ENCODE measurements at regions not wholly inside any gene's neighbourhood (a gene's known extent, or its start where the extent isn't known, plus 50 kb on each side); places are given as distances from the start of the nearest gene placed in this dataset.

DNA sequence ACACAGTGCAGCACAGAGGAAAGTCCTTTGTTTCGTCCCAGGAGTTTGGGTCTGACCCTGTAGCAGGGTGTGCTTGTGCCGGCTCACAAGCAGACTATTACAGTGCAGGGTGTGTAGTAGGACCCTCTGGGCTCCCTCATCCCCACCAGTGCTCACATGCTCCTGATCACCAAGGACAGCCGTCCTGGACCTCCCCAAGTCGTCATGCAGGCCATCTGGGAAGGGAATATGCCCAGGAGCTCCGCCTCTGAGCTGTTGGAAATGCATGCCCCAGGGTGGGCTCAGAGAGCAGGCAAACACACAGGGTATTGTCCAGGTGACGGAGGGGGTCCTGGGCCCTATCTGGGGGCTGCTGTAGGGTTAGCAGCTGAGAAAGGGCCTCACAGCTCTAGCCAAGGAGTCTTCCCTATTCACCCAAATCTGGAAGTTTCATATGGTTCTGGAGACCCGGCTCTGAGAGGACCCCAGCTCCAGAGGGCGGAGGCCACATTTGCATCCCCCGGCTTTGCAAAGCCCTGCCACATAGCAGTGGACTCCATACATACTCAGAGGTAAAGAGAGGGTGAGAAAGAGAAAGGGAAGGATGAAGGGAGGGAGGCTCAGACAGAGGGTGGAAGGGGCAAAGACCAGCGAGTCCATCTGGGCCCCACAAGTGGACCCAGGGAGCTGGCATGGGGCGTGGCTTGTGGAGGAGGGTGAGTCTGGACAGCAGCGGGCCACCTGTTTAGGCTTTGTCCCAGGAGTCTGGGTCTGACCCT lies 53.5 kb upstream of the PPP2R5C start:
- Mint-ChIP-seq H3K4me1 (peaks cover 27% of the 10 kb centered on the region), H3K36me3 (ENCODE audit: low read depth) (no peaks in the 10 kb centered on the region), H3K27me3 (ENCODE audit: low read depth, poor library complexity) (peaks cover 21% of the 10 kb centered on the region), H3K27ac (no peak overlapping the region), H3K9me3 (peaks cover 18% of the 10 kb centered on the region), H3K4me3 (no peak overlapping the region)
- no peak for DNase-seq
- TF ChIP-seq, protein P1, sequence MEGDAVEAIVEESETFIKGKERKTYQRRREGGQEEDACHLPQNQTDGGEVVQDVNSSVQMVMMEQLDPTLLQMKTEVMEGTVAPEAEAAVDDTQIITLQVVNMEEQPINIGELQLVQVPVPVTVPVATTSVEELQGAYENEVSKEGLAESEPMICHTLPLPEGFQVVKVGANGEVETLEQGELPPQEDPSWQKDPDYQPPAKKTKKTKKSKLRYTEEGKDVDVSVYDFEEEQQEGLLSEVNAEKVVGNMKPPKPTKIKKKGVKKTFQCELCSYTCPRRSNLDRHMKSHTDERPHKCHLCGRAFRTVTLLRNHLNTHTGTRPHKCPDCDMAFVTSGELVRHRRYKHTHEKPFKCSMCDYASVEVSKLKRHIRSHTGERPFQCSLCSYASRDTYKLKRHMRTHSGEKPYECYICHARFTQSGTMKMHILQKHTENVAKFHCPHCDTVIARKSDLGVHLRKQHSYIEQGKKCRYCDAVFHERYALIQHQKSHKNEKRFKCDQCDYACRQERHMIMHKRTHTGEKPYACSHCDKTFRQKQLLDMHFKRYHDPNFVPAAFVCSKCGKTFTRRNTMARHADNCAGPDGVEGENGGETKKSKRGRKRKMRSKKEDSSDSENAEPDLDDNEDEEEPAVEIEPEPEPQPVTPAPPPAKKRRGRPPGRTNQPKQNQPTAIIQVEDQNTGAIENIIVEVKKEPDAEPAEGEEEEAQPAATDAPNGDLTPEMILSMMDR (IDR thresholded peaks at IDR 0.05) = no peak

DNA sequence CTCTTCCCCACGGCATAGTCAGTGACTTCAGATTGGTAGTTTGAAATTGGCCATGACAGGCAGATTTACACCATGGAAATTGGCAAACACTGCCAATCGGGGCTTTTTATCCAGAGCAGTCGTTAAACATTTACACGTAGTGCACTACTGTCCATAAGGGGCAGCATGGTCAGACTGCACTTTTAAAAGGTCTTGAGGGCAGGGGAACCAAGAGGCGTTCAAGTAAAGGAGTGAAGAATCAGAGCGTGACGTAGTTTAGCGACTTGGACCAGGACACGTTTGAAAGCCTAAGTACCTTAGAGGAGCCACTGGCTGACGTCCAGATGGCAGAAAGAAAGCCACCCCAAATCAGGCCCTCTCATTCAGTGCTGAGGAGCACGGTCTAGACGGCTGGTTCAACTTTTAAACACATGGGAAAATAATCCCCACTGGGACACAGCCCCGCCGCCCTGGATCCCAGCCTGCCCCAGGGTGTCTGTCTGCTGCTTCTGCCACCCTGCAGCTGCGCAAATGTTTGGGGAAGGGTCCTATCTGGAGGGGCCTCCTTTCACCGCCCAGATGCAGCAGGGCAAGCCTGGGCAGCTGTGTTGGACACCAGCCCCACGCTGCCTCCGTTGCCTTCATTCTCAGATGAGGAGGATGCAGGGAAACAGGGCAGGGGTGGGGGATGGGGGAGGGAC lies 52.5 kb upstream of the PPP2R5C start:
- DNase-seq = no peak
- peaks cover 13% of the 10 kb centered on the region for H3K9me3 Mint-ChIP-seq
- peaks cover 31% of the 10 kb centered on the region for H3K4me1 Mint-ChIP-seq
- TF ChIP-seq, protein P1 (IDR thresholded peaks at IDR 0.05) = no peak
- peaks cover 15% of the 10 kb centered on the region for H3K27me3 Mint-ChIP-seq (ENCODE audit: low read depth, poor library complexity)
- no peak overlapping the region for H3K4me3 Mint-ChIP-seq
- no peaks in the 10 kb centered on the region for H3K36me3 Mint-ChIP-seq (ENCODE audit: low read depth)
- H3K27ac Mint-ChIP-seq = peak overlapping the region; percentile 7

DNA sequence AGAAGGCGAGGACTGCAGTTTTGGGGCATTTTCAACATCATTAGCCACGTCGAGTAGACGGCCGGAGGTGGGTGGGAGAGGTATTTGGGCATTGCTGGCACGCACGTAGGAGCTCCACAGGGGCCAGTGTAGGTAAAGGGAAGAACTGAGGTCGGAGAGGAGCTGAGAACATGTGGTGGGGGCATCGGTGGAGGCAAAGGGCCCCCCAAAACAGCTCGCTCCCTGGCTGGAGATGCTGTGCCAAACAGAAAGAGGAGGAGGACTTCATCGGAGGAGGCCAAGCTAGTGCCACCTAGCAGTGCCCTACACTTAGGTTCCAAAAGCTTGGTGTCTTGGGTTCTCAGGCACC lies 52.0 kb upstream of the PPP2R5C start:
- H3K4me3 Mint-ChIP-seq = no peak overlapping the region
- H3K36me3 Mint-ChIP-seq (ENCODE audit: low read depth) = no peaks in the 10 kb centered on the region
- DNase-seq = no peak
- peaks cover 10% of the 10 kb centered on the region for H3K27me3 Mint-ChIP-seq (ENCODE audit: low read depth, poor library complexity)
- H3K27ac Mint-ChIP-seq = no peak overlapping the region
- peaks cover 31% of the 10 kb centered on the region for H3K4me1 Mint-ChIP-seq
- TF ChIP-seq, protein P1 (IDR thresholded peaks at IDR 0.05) = no peak
- peaks cover 11% of the 10 kb centered on the region for H3K9me3 Mint-ChIP-seq

DNA sequence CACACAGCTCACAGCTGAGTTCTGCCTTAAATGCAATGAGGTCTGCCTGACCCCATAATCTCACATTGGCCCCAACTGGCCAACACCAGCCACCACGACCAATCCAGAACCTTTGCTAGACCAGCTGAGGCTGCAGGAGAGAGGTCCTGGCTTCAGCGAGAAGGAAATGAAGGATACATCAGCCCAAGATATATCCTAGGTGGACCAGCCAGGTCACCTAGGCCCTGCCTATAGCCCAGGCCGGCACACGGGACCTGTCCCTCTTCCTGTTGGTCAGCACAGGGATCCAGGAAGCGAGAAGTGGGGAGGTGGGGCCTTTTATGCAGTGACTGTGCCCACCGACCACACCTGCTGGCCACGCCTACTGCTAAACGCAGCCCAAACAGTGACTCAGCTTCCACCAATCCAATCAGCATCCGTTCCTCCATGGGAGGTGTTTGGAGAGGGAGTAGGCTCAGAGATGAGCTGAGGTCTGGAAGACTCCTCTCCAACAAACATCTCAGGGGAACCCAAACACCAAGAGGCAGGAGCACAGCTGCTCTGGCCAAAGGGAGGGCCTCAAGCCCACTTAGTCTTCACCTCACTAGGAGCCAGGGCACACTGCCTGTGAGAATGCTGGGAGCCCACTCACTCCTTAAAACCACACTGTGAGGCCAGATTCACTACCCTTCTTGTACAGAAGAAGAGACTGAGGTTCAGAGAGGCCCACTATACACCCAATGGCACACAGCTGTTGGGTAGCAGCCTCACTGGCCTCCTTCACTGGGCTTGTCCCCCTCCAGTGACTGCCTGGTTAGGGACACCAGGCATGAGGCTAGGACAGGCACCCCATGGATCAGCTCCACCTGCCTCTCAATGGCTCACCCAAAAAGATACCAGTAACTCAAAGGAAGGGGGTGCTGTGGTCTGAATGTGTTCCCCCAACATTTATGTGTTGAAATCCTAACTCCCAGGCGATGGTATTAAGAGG lies 51.3 kb upstream of the PPP2R5C start:
- peaks cover 7% of the 10 kb centered on the region for H3K9me3 Mint-ChIP-seq
- DNase-seq = no peak
- H3K27me3 Mint-ChIP-seq (ENCODE audit: low read depth, poor library complexity) = peaks cover 3% of the 10 kb centered on the region
- H3K4me3 Mint-ChIP-seq = no peak overlapping the region
- TF ChIP-seq, protein P1 (IDR thresholded peaks at IDR 0.05) = no peak
- H3K36me3 Mint-ChIP-seq (ENCODE audit: low read depth) = no peaks in the 10 kb centered on the region
- H3K4me1 Mint-ChIP-seq = peaks cover 28% of the 10 kb centered on the region
- no peak overlapping the region for H3K27ac Mint-ChIP-seq

DNA sequence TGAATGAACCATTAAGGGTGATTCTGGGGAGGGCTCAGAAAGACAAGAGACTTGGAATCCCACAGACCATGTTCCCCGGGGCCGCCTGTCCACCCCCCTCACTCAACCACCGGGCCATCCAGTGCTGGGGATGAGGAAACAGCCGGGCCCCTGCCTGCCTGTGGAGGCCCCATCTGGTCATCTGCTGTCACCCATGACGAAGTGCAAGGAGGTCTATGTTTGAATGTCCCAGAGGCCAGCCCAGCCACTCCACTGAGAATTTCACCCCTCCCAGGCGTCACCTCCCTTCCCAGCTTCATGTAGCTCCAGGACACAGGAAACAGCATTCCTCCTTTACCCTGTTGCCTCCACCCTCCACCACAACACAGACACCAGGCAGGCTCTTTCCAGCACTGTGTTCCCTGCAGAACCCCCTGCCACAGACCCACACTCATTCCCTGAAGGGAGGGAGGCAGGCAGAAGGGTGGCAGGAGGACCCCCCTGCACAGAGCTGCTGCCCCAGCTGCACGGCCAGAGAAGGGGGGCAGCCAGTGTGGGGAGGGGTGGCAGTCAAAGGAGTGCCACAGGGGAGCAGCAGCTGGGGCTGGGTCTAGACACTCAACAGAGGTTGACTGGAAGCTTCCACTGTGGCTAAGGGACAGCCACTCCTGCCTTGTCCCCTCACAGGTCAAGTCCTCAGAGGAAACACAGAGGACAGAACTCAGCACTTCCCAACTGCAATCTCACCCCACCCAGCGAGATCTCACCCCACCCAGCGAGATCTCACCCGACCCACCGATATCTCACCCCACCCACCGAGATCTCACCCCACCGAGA lies 50.3 kb upstream of the PPP2R5C start:
- H3K27ac Mint-ChIP-seq = no peak overlapping the region
- H3K4me3 Mint-ChIP-seq = no peak overlapping the region

More for the DNA sequence above, 50.3 kb upstream of the PPP2R5C start:
- no peak for DNase-seq
- Mint-ChIP-seq H3K27me3 (ENCODE audit: low read depth, poor library complexity) (no peaks in the 10 kb centered on the region), H3K9me3 (peaks cover 5% of the 10 kb centered on the region), H3K36me3 (ENCODE audit: low read depth) (no peaks in the 10 kb centered on the region), H3K4me1 (peaks cover 26% of the 10 kb centered on the region)
- TF ChIP-seq, protein P1 (IDR thresholded peaks at IDR 0.05) = no peak

All from nephron progenitor cell (in vitro differentiated cells).